OCI-LY3 (cell line): ENCODE measurements at regions not wholly inside any gene's neighbourhood (a gene's known extent, or its start where the extent isn't known, plus 50 kb on each side); places are given as distances from the start of the nearest gene placed in this dataset.

Experiments used
- H2AFZ ChIP-seq: fragments of 200-600, 300-600 bp; shearing (Covaris generic); 2 replicates; pipeline ENCODE4 v1.6.0; 2014; ENCODE audit warnings: antibody characterized with exemption, low read depth, low read length
- H3K27ac ChIP-seq: fragments of 200-600, 300-600 bp; sonication (generic); 2 replicates; pipeline ENCODE4 v1.5.1; 2014; ENCODE audit warnings: mild to moderate bottlenecking, low read length, moderate library complexity, mixed read lengths
- H3K27me3 ChIP-seq: fragments of 200-600, 300-600 bp; sonication (generic); 2 replicates; pipeline ENCODE4 v1.6.1; 2014; ENCODE audit warnings: low read depth, low read length, mixed read lengths
- H3K36me3 ChIP-seq: fragments of 200-600, 300-600 bp; sonication (generic); replicated peaks from 2 replicates; pipeline ENCODE3; 2014; ENCODE audit warnings: low read depth, low read length, mixed read lengths
- H3K4me1 ChIP-seq: fragments of 300-600, 200-600 bp; sonication (generic); 2 replicates; pipeline ENCODE4 v1.6.1; 2014; ENCODE audit warnings: low read length, mixed read lengths
- H3K4me2 ChIP-seq: fragments of 200-600, 300-600 bp; sonication (generic); 2 replicates; pipeline ENCODE4 v1.6.1; 2014; ENCODE audit warnings: low read length, mixed read lengths
- H3K4me3 ChIP-seq: fragments of 300-600, 200-600 bp; sonication (generic); 2 replicates; pipeline ENCODE4 v1.5.1; 2014; ENCODE audit warnings: antibody characterized with exemption, mild to moderate bottlenecking, low read length, moderate library complexity
- H3K79me2 ChIP-seq: fragments of 300-600, 200-600 bp; shearing (Covaris generic); 2 replicates; pipeline ENCODE4 v1.6.1; 2014; ENCODE audit warnings: mild to moderate bottlenecking, low read length, mixed read lengths
- H3K9ac ChIP-seq: fragments of 300-600, 200-600 bp; shearing (Covaris generic); 2 replicates; pipeline ENCODE4 v1.6.0; 2014; ENCODE audit warnings: mild to moderate bottlenecking, low read length, moderate library complexity
- H3K9me3 ChIP-seq: fragments of 200-600, 300-600 bp; shearing (Covaris generic); 2 replicates; pipeline ENCODE4 v1.6.1; 2014; ENCODE audit warnings: low read length, mixed read lengths; ENCODE audit not compliant: insufficient read depth
- H4K20me1 ChIP-seq: fragments of 200-600, 300-600 bp; sonication (generic); 2 replicates; pipeline ENCODE4 v1.6.1; 2016; ENCODE audit warnings: low read length, mixed read lengths; ENCODE audit not compliant: insufficient read depth
- EZH2phosphoT487 ChIP-seq: fragments of 200-600 bp; shearing (Covaris generic); IDR thresholded peaks from 2 replicates; pipeline ENCODE4 v1.6.1; 2018; ENCODE audit warnings: antibody characterized with exemption, mixed run types, low read depth
- TF ChIP-seq, protein P1 (sequence below): fragments of 200-600, 300-600 bp; sonication (generic); IDR thresholded peaks from 2 replicates; pipeline ENCODE4 v1.5.1; 2014; ENCODE audit warnings: antibody characterized with exemption, low read length, low read depth

DNA sequence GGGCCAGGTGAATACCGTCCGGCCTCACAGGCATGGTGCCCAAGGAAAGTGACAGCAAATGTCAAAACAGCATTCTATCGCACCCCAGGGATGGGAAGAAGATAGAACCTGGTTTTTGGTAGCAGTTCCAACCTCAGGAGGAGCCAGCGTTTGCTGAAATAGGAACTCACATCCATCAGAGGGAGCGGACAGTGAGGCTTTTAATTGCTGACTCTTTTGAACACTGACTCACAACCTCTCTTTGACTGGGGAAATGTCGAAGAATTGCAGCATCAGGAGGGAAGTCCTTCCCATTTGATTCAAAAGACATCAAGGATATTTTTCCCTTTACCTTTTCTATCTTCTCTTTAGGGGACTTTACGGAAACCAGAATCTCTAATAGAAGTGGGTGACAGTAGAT is 114.2 kb downstream of the UNC5CL start:
- no peak overlapping the region for H3K9ac ChIP-seq
- H3K27me3 ChIP-seq, result peaks cover 62% of the 10 kb centered on the region
- H3K4me1 ChIP-seq, result no peaks in the 10 kb centered on the region
- H3K36me3 ChIP-seq, result no peaks in the 10 kb centered on the region
- TF ChIP-seq EZH2phosphoT487, result no peak
- TF ChIP-seq, protein P1, sequence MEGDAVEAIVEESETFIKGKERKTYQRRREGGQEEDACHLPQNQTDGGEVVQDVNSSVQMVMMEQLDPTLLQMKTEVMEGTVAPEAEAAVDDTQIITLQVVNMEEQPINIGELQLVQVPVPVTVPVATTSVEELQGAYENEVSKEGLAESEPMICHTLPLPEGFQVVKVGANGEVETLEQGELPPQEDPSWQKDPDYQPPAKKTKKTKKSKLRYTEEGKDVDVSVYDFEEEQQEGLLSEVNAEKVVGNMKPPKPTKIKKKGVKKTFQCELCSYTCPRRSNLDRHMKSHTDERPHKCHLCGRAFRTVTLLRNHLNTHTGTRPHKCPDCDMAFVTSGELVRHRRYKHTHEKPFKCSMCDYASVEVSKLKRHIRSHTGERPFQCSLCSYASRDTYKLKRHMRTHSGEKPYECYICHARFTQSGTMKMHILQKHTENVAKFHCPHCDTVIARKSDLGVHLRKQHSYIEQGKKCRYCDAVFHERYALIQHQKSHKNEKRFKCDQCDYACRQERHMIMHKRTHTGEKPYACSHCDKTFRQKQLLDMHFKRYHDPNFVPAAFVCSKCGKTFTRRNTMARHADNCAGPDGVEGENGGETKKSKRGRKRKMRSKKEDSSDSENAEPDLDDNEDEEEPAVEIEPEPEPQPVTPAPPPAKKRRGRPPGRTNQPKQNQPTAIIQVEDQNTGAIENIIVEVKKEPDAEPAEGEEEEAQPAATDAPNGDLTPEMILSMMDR, result no peak
- H3K27ac ChIP-seq, result no peak overlapping the region
- no peaks in the 10 kb centered on the region for H3K79me2 ChIP-seq
- no peak overlapping the region for H3K4me3 ChIP-seq
- no peak overlapping the region for H3K4me2 ChIP-seq
- H2AFZ ChIP-seq, result no peak overlapping the region
- no peaks in the 10 kb centered on the region for H3K9me3 ChIP-seq
- H4K20me1 ChIP-seq, result no peaks in the 10 kb centered on the region

DNA sequence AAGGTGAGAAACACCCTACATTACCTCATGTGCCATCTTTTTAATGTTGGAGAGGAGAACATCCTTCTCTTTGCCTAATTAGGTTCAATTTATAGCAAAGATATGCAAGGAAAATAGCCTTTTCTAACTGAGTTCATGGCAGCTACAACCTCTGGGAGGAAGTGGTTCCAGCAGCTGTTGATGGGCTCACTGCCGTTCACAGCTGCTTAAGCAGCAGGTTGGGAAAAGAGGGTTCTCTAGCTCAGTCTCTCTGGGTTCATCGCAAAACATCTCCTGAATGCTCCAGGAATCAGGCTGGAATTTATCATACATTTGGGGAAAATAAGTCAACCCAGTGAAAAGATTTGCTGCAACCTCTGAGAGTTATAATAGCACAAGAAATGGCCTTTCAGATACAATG is 115.1 kb downstream of the UNC5CL start:
- Histone ChIP-seq H3K4me1 (no peaks in the 10 kb centered on the region), H3K9ac (no peak overlapping the region), H3K79me2 (no peaks in the 10 kb centered on the region), H4K20me1 (no peaks in the 10 kb centered on the region), H3K27ac (no peak overlapping the region), H3K4me3 (no peak overlapping the region), H3K36me3 (no peaks in the 10 kb centered on the region), H3K4me2 (no peak overlapping the region), H2AFZ (no peak overlapping the region), H3K27me3 (peaks cover 65% of the 10 kb centered on the region), H3K9me3 (no peaks in the 10 kb centered on the region)
- TF ChIP-seq EZH2phosphoT487, result no peak
- TF ChIP-seq, protein P1, result no peak

DNA sequence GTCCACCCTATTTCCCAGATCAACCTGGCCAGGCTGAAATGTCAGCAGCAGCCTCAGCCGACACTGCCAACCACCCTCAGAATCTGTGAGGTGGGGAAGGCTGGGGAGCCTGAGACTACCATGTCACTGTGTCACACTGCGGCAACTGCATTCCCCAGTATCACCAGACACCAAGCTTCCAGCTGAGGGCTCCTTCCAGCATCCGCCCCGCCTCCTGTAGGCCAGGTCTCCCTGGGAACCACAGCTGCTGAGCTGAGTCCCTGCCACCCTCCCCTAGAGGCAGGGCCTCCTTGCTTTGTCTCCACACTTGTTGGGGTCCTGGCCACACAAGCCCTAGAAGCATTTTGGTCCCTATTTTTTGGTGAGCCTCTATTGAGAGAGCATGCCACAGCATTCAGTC is 115.7 kb downstream of the UNC5CL start:
- Histone ChIP-seq H3K27ac (no peak overlapping the region), H3K27me3 (peaks cover 66% of the 10 kb centered on the region), H3K79me2 (no peaks in the 10 kb centered on the region), H3K9me3 (no peaks in the 10 kb centered on the region), H3K4me3 (no peak overlapping the region), H3K4me2 (no peak overlapping the region), H4K20me1 (no peaks in the 10 kb centered on the region), H3K4me1 (no peaks in the 10 kb centered on the region), H2AFZ (no peak overlapping the region), H3K9ac (no peak overlapping the region), H3K36me3 (no peaks in the 10 kb centered on the region)
- TF ChIP-seq, protein P1, result no peak
- TF ChIP-seq EZH2phosphoT487, result no peak

DNA sequence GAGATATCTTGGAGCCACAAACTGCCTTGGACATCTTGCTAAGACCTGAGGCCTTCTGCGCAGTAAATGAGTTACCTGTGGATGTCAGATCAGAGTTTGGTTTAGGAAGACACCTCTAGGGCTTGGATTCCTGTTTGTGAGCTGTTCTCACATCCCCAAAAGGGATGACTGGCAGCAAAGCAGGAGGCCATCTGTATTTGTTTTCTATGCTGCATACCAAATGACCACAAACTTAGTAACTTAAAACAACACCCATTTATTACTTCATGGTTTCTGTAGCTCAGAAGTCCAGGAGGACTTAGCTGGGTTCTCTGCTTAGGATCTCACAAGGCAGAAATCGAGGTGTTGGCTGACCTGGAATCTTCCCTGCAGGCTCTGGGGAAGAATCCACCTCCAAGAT is 116.7 kb downstream of the UNC5CL start:
- H3K27ac ChIP-seq, result no peak overlapping the region
- no peaks in the 10 kb centered on the region for H3K79me2 ChIP-seq
- H3K36me3 ChIP-seq, result no peaks in the 10 kb centered on the region
- no peak overlapping the region for H3K4me3 ChIP-seq
- H3K9me3 ChIP-seq, result no peaks in the 10 kb centered on the region
- H3K4me1 ChIP-seq, result peaks cover 6% of the 10 kb centered on the region
- no peak overlapping the region for H2AFZ ChIP-seq
- no peaks in the 10 kb centered on the region for H4K20me1 ChIP-seq
- TF ChIP-seq, protein P1, result no peak
- no peak for TF ChIP-seq EZH2phosphoT487
- H3K4me2 ChIP-seq, result no peak overlapping the region
- peaks cover 59% of the 10 kb centered on the region for H3K27me3 ChIP-seq
- H3K9ac ChIP-seq, result no peak overlapping the region
